ENCODE measurements at regions not wholly inside any gene's neighbourhood (a gene's known extent, or its start where the extent isn't known, plus 50 kb on each side); places are given as distances from the start of the nearest gene placed in this dataset.
"Not testable (repeated sequence)": the region's sequence is repeated elsewhere in the genome, so short reads cannot be mapped to it uniquely, and the experiment has no call there.

DNA sequence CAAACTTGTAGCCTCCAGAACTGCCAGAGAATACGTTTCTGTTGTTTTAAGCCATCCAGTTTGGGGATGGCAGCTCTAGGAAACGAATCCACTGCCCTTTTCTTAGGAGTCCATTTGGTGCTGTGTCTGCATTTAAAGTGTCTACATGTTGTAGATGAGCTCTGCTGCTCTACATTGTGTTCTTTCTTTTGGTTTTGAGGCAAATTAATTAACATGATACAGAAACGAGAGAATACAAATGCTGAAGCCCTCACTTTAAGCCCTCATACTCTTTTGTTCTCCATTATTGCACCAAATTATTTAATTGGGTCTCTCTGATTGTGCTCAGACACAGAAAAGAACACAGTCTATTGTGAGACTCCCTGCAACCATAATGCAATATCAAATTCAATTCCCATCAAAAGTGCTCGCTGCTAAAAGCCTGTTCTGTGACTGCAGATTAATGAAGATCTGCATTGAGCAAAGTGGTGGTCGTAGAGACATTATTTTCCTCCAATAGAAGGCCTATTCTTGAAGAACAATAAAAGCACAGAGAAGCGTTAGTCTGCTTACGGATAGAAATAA, 166.3 kb upstream of the SOX21 start:
- no peaks in the 10 kb centered on the region for H3K36me3 ChIP-seq (ENCODE audit: insufficient read depth)
- H3K4me1 ChIP-seq (ENCODE audit: insufficient read depth) = no peaks in the 10 kb centered on the region
- no peak overlapping the region for H3K4me3 ChIP-seq (ENCODE audit: low read depth, low read length)
- DNase-seq (ENCODE audit: extremely low spot score) = no peak
- WGBS = 70% methylated on average over 7 of the region's 7 CpGs
- H3K27ac ChIP-seq (ENCODE audit: low read depth) = no peak overlapping the region

DNA sequence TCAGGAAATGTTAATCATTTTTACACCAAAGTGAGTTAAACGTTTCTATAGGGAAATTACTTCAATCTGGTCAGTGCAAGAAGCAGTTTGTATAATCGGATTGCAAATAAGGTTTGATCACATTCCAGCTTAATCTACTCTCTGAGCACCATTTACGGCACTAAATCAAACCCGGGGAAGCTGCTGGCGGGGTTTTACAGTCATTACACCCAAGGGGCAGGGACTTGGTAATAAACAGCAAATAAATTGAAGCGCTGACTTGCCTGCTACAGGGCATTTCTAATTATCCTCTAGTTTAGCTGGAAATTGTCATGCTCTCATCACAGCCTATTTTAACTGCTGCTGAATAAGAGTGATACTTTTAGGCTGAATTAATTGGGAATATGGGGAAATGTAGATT, 152.1 kb upstream of the SOX21 start:
- Histone ChIP-seq H3K36me3 (ENCODE audit: insufficient read depth) (no peaks in the 10 kb centered on the region), H3K4me1 (ENCODE audit: insufficient read depth) (no peaks in the 10 kb centered on the region), H3K4me3 (ENCODE audit: low read depth, low read length) (no peak overlapping the region), H3K27ac (ENCODE audit: low read depth) (no peak overlapping the region)
- no peak for DNase-seq (ENCODE audit: extremely low spot score)
- WGBS = 21% methylated on average over 6 of the region's 6 CpGs

DNA sequence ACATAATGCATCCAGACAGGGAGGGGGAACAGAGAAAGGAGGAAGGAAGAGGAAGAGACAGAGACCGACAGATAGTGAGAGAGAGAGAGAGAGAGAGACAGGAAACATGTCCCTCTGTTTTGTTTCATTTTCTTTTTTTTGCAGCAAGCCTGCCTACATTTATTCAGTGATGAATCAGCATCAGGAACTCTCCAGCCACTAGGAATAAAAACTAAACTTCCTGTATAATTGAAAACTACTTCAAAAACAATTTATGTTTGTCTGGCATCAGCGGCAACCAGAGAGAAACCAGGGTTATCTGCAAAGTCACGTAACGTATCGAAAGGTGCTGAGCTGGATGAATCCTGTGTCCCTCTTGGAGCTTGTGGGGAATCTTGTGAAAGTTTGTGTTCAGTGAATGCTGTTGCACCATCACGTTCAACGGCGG, 148.6 kb upstream of the SOX21 start:
- no peaks in the 10 kb centered on the region for H3K36me3 ChIP-seq (ENCODE audit: insufficient read depth)
- H3K4me3 ChIP-seq (ENCODE audit: low read depth, low read length) = peak overlapping the region; percentile 43
- WGBS = 13% methylated on average over 8 of the region's 8 CpGs
- DNase-seq (ENCODE audit: extremely low spot score) = no peak
- H3K27ac ChIP-seq (ENCODE audit: low read depth) = no peak overlapping the region
- no peaks in the 10 kb centered on the region for H3K4me1 ChIP-seq (ENCODE audit: insufficient read depth)

DNA sequence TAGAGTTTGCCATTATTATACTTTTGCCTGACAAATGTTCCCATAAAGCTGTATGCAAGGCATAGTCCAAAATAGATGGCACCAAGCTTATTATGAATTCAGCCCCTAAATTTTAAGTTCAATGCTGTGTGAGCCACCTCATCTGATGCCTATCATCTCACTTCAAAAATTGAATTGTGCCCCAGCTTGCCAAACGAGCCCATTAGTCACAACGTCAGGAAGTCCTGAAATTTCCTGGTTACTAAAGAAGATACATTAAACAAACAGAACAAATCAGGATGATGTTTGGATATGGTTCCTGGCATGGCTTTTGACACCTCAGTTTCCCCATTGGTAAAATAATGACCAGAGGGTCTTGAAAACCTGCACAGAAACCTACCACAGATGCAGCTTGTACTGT, 147.5 kb upstream of the SOX21 start:
- no peak overlapping the region for H3K4me3 ChIP-seq (ENCODE audit: low read depth, low read length)
- no peak overlapping the region for H3K27ac ChIP-seq (ENCODE audit: low read depth)
- DNase-seq (ENCODE audit: extremely low spot score) = no peak
- no peaks in the 10 kb centered on the region for H3K36me3 ChIP-seq (ENCODE audit: insufficient read depth)
- WGBS = 72% methylated on average over 2 of the region's 2 CpGs
- H3K4me1 ChIP-seq (ENCODE audit: insufficient read depth) = no peaks in the 10 kb centered on the region

DNA sequence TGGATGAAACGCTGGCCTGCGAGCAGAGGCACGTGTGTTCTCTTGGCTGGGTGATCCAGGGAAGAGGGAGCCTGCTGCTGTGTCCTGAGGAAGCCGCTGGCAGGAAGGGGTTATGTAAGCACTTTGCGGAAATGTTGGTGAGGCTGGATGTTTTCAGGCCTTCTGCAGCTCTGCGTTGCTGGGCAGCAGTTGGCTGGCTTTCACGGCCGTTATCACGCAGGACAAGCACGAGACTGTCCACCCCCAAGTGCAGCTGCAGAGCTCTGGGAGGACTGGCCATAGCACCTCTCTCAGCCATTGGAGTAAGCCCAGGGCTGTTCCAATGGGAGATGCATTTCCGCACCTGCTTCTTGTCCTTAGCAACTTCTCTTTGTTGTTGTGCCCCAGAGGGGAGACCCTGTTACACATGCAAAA, 146.9 kb upstream of the SOX21 start:
- no peaks in the 10 kb centered on the region for H3K36me3 ChIP-seq (ENCODE audit: insufficient read depth)
- H3K27ac ChIP-seq (ENCODE audit: low read depth) = no peak overlapping the region
- DNase-seq (ENCODE audit: extremely low spot score) = no peak
- 19% methylated on average over 11 of the region's 11 CpGs for WGBS
- no peaks in the 10 kb centered on the region for H3K4me1 ChIP-seq (ENCODE audit: insufficient read depth)
- H3K4me3 ChIP-seq (ENCODE audit: low read depth, low read length) = no peak overlapping the region

DNA sequence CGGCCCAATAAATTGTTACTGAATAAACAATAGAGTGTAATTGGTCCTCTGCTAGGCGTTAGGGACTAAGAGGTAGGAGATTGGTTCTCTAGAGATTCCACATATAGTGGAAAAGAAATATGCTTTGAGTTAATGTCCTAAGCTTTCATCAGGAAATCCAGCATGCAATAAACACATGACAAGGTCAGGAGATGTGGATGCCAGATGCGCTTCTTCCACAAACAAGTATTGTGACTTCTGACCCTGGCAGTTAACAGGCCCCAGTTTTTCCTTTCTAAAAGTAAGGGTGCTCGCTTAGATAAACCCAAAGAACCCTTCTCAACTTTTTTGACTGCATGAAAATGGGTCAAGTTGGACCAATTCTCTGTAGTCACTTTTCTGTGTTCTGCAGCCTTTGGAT, 146.5 kb upstream of the SOX21 start:
- Histone ChIP-seq H3K36me3 (ENCODE audit: insufficient read depth) (no peaks in the 10 kb centered on the region), H3K4me1 (ENCODE audit: insufficient read depth) (no peaks in the 10 kb centered on the region), H3K4me3 (ENCODE audit: low read depth, low read length) (no peak overlapping the region), H3K27ac (ENCODE audit: low read depth) (no peak overlapping the region)
- WGBS = 64% methylated on average over 4 of the region's 4 CpGs
- DNase-seq (ENCODE audit: extremely low spot score) = no peak

DNA sequence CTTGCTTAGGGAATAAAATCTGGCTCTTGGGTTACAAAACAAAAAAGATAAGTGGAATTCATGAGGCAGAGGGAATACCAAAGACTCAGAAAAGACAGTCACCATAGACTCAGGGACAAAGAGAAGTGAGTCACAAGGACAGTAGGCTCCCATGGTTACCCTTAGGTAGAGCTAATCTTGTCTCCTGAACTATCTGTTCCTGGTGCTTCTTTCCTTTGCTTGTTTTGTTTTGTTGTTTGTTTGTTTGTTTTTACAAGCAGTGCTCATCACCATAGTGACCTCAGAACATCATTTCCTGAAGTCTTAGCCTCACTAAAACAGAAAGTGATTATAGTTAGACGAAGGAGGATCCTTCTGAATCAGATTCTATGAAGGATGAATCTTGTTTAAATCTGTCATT, 142.3 kb upstream of the SOX21 start:
- WGBS = 75% methylated on average over 1 of the region's 1 CpG
- Histone ChIP-seq H3K4me3 (ENCODE audit: low read depth, low read length) (no peak overlapping the region), H3K36me3 (ENCODE audit: insufficient read depth) (no peaks in the 10 kb centered on the region), H3K27ac (ENCODE audit: low read depth) (no peak overlapping the region), H3K4me1 (ENCODE audit: insufficient read depth) (no peaks in the 10 kb centered on the region)
- DNase-seq (ENCODE audit: extremely low spot score) = no peak

DNA sequence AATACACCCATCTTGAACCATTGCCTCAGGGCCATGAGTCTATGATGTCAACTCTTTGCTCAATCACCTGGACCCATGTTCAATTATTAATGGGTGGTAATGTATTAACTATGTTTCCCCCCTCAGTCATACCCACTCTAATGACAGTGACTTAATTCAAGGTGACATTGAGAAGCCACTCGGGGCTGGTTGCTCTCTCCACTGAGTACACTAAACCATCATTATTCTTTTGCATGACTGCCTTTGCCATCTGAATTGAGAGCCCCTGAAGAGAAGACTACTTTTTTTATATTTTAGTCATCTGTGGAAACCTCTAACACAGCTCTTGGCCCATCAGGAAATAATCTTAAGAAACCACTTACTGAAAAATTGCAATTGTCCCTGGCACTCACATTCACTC, 139.2 kb upstream of the SOX21 start:
- Histone ChIP-seq H3K4me1 (ENCODE audit: insufficient read depth) (no peaks in the 10 kb centered on the region), H3K36me3 (ENCODE audit: insufficient read depth) (no peaks in the 10 kb centered on the region), H3K4me3 (ENCODE audit: low read depth, low read length) (no peak overlapping the region), H3K27ac (ENCODE audit: low read depth) (no peak overlapping the region)
- WGBS = 95% methylated on average over 1 of the region's 1 CpG
- DNase-seq (ENCODE audit: extremely low spot score) = no peak

DNA sequence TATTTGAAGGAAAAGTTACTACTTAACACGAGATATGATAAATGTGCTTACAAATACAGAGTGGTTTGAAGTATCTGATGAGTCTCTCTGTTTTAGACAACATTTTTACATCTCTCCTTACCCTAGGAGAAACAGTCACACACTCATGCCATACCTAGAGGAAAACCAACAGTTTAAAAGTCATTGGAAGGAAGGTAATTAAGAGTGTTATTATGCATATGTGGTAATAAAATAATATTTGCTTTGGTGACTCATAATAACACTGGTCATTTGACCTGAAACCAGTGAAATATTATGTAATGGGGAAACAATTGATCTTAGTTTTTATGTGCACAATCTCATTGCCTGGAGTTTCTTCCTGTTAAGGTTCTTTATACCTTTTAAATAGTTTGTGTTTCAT, 136.9 kb upstream of the SOX21 start:
- Histone ChIP-seq H3K4me1 (ENCODE audit: insufficient read depth) (no peaks in the 10 kb centered on the region), H3K36me3 (ENCODE audit: insufficient read depth) (no peaks in the 10 kb centered on the region), H3K4me3 (ENCODE audit: low read depth, low read length) (no peak overlapping the region), H3K27ac (ENCODE audit: low read depth) (no peak overlapping the region)
- no peak for DNase-seq (ENCODE audit: extremely low spot score)
- WGBS = 51% methylated on average over 1 of the region's 1 CpG

DNA sequence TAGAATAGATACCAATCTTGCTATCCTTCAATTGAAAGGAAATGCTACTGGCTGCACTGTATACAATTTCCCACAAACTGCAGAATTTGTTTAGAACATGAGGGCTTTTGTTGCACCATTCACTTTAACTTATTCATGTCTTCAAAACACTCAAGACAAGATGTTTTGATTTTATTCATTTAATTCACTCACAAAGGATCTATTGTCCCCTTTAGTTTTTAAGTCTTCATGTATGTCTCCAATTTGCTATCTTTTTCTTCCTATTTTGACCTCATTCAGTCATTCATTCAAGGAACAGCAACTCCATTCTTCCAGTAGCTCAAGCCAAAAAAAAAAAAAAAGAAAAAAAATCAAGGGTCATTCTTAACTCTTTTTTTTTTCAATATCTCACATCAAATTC, 130.6 kb upstream of the SOX21 start:
- DNase-seq (ENCODE audit: extremely low spot score) = no peak
- Histone ChIP-seq H3K36me3 (ENCODE audit: insufficient read depth) (no peaks in the 10 kb centered on the region), H3K4me3 (ENCODE audit: low read depth, low read length) (no peak overlapping the region), H3K4me1 (ENCODE audit: insufficient read depth) (no peaks in the 10 kb centered on the region), H3K27ac (ENCODE audit: low read depth) (no peak overlapping the region)

DNA sequence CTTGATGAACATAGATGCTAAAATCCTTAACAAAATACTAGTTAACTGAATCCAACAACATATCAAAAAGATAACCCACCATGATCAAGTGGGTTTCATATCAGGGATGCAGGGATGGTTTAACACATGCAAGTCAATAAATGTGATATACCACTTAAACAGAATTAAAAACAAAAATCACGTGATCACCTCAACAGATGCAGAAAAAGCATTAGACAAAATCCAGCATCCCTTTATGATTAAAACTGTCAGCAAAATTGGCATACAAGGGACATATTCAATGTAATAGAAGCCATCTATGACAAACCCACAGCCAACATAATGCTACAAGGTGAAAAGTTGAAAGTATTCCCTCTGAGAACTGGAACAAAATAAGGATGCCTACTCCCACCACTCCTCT, 124.7 kb upstream of the SOX21 start:
- not testable (repeated sequence) for H3K27ac ChIP-seq (ENCODE audit: low read depth); DNase-seq (ENCODE audit: extremely low spot score); H3K4me1 ChIP-seq (ENCODE audit: insufficient read depth); H3K36me3 ChIP-seq (ENCODE audit: insufficient read depth); H3K4me3 ChIP-seq (ENCODE audit: low read depth, low read length)
- 90% methylated on average over 1 of the region's 1 CpG for WGBS

DNA sequence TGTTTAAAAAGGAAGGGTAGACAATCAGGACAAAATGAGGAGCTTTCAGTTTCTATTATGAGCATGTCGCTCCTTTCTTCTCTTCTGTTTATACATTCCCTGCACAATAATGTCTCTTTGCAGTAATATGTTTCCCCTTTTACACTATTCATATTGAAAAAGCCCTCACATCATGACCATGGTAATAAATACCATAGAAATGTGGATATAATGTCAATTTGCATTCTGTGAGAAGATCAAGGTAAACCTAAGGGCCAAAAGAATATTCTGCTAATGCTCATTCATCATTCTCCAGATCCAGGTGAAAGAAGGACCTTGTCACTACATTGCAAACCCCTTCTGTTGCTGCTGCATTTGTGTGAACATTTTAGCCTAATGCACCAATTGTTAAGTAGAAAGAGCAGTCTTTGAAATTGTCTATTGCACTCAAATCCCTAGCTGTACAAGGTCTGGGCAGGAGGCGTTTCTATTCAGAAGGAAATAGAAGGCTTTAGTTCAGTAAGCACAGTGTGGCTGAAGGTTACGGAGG, 117.6 kb upstream of the SOX21 start:
- H3K36me3 ChIP-seq (ENCODE audit: insufficient read depth) = no peaks in the 10 kb centered on the region
- H3K4me1 ChIP-seq (ENCODE audit: insufficient read depth) = no peaks in the 10 kb centered on the region
- H3K27ac ChIP-seq (ENCODE audit: low read depth) = no peak overlapping the region
- WGBS = 88% methylated on average over 3 of the region's 3 CpGs
- DNase-seq (ENCODE audit: extremely low spot score) = no peak
- H3K4me3 ChIP-seq (ENCODE audit: low read depth, low read length) = no peak overlapping the region

DNA sequence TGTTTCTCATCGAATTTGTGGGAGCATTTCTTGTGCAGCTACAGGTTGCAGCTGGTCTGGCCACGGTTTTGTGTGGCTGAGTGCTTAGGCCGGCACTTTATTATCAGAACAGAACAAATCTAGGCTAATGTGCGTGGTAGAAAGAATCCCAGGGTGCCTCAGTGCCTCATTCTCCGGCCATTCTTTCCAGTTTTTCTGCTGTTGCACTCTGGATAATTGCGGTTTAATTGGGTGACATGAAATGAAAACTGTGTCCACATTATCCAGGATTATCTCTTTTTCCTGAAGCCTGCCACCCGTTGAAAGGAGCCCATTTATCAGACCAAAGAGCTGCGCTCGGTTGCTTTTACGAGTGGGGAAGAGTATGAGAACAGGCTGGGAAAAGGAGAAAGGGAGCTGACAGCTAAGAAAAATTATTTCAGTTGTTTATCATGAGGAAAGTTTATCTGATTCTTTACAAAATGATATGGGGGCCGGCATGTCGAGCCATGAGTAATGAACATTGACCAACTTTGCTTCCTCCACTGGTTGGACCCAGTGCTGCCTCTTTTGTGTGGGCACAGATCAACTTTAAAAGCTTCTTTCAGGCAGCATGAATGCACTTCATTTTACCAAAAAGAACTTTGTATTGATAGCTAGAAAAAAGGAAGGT, 117.0 kb upstream of the SOX21 start:
- WGBS = 43% methylated on average over 12 of the region's 12 CpGs
- H3K4me1 ChIP-seq (ENCODE audit: insufficient read depth) = no peaks in the 10 kb centered on the region
- H3K27ac ChIP-seq (ENCODE audit: low read depth) = no peak overlapping the region
- no peaks in the 10 kb centered on the region for H3K36me3 ChIP-seq (ENCODE audit: insufficient read depth)
- no peak overlapping the region for H3K4me3 ChIP-seq (ENCODE audit: low read depth, low read length)
- DNase-seq (ENCODE audit: extremely low spot score) = no peak

DNA sequence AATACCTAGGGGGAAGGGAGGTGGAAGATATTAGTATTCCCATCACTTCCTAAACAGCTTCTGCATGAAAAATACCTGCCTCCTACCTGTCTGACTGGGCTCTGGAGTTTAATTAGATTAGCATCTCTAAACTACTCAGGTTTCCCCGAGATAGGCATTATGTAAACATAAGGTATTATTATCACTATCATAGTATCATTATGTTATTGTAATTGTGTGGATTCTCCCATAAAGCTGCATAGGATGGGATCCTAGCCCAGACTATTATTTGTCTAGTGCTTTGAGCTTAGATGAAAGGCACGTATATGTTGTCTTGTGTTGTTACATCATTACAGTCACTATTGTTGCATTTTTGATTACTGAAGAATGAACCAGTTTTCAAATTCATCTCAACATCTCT, 115.2 kb upstream of the SOX21 start:
- DNase-seq (ENCODE audit: extremely low spot score) = no peak
- Histone ChIP-seq H3K27ac (ENCODE audit: low read depth) (no peak overlapping the region), H3K36me3 (ENCODE audit: insufficient read depth) (no peaks in the 10 kb centered on the region), H3K4me1 (ENCODE audit: insufficient read depth) (no peaks in the 10 kb centered on the region), H3K4me3 (ENCODE audit: low read depth, low read length) (no peak overlapping the region)
- WGBS = 73% methylated on average over 2 of the region's 2 CpGs
